ENCODE measurements at regions not wholly inside any gene's neighbourhood (a gene's known extent, or its start where the extent isn't known, plus 50 kb on each side); places are given as distances from the start of the nearest gene placed in this dataset.
"Not testable (repeated sequence)": the region's sequence is repeated elsewhere in the genome, so short reads cannot be mapped to it uniquely, and the experiment has no call there.

- no peak overlapping the region for H3K4me3 ChIP-seq (ENCODE audit: low read depth, low read length)
- no peak for DNase-seq
- H3K36me3 ChIP-seq (replicated peaks), result peaks cover 41% of the 10 kb centered on the region
- no peak for TF ChIP-seq CTCF (IDR thresholded peaks at IDR 0.05; ENCODE audit: low read depth, low read length, missing control alignments)
- H3K27me3 ChIP-seq (replicated peaks), result no peaks in the 10 kb centered on the region
- in situ Hi-C loops (cut with HindIII; ENCODE audit: low pct_ligation_motif_present, low sequenced_read_pairs), result no loop called here
- H3K27ac ChIP-seq, result no peak overlapping the region
Measured at GRCh38 chr7:66549466-66549865, 79.2 kb upstream of the KCTD7 start.

GRCh38 chr7:66553001-66553400 is 75.7 kb upstream of the KCTD7 start:
- Histone ChIP-seq H3K27me3 (replicated peaks) (no peaks in the 10 kb centered on the region), H3K27ac (no peak overlapping the region), H3K4me3 (ENCODE audit: low read depth, low read length) (no peak overlapping the region), H3K36me3 (replicated peaks) (peaks cover 37% of the 10 kb centered on the region)
- no peak for TF ChIP-seq CTCF (IDR thresholded peaks at IDR 0.05; ENCODE audit: low read depth, low read length, missing control alignments)
- in situ Hi-C loops (cut with HindIII; ENCODE audit: low pct_ligation_motif_present, low sequenced_read_pairs), result no loop called here
- no peak for DNase-seq

- DNase-seq; H3K4me3 ChIP-seq (ENCODE audit: low read depth, low read length); H3K27ac ChIP-seq; H3K27me3 ChIP-seq (replicated peaks); in situ Hi-C loops (cut with HindIII; ENCODE audit: low pct_ligation_motif_present, low sequenced_read_pairs): not testable (repeated sequence)
- peaks cover 42% of the 10 kb centered on the region for H3K36me3 ChIP-seq (replicated peaks)
Measured at GRCh38 chr7:66553675-66554074, 75.0 kb upstream of the KCTD7 start.

- in situ Hi-C loops (cut with HindIII; ENCODE audit: low pct_ligation_motif_present, low sequenced_read_pairs); H3K27ac ChIP-seq; H3K27me3 ChIP-seq (replicated peaks); H3K4me3 ChIP-seq (ENCODE audit: low read depth, low read length); DNase-seq: not testable (repeated sequence)
- H3K36me3 ChIP-seq (replicated peaks), result peaks cover 45% of the 10 kb centered on the region
Measured at GRCh38 chr7:66554291-66554690, 74.4 kb upstream of the KCTD7 start.

GRCh38 chr7:66554842-66555430 is 73.7 kb upstream of the KCTD7 start:
- H3K4me3 ChIP-seq (ENCODE audit: low read depth, low read length); in situ Hi-C loops (cut with HindIII; ENCODE audit: low pct_ligation_motif_present, low sequenced_read_pairs); DNase-seq; H3K27me3 ChIP-seq (replicated peaks); H3K27ac ChIP-seq: not testable (repeated sequence)
- H3K36me3 ChIP-seq (replicated peaks), result peaks cover 40% of the 10 kb centered on the region

- in situ Hi-C loops (cut with HindIII; ENCODE audit: low pct_ligation_motif_present, low sequenced_read_pairs), result no loop called here
- no peaks in the 10 kb centered on the region for H3K27me3 ChIP-seq (replicated peaks)
- no peak overlapping the region for H3K27ac ChIP-seq
- no peak for TF ChIP-seq CTCF (IDR thresholded peaks at IDR 0.05; ENCODE audit: low read depth, low read length, missing control alignments)
- H3K36me3 ChIP-seq (replicated peaks), result peaks cover 36% of the 10 kb centered on the region
- no peak overlapping the region for H3K4me3 ChIP-seq (ENCODE audit: low read depth, low read length)
- no peak for DNase-seq
Measured at GRCh38 chr7:66556177-66556548, 72.5 kb upstream of the KCTD7 start.

GRCh38 chr7:66556549-66557213 is 72.0 kb upstream of the KCTD7 start:
- no peak for DNase-seq
- Histone ChIP-seq H3K27ac (no peak overlapping the region), H3K4me3 (ENCODE audit: low read depth, low read length) (no peak overlapping the region), H3K36me3 (replicated peaks) (peaks cover 33% of the 10 kb centered on the region), H3K27me3 (replicated peaks) (no peaks in the 10 kb centered on the region)
- in situ Hi-C loops (cut with HindIII; ENCODE audit: low pct_ligation_motif_present, low sequenced_read_pairs), result no loop called here
- no peak for TF ChIP-seq CTCF (IDR thresholded peaks at IDR 0.05; ENCODE audit: low read depth, low read length, missing control alignments)
